ENCODE measurements at regions not wholly inside any gene's neighbourhood (a gene's known extent, or its start where the extent isn't known, plus 50 kb on each side); places are given as distances from the start of the nearest gene placed in this dataset.
A peak's percentile ranks its signal among the peaks of the same experiment; 100 is the strongest.

DNA sequence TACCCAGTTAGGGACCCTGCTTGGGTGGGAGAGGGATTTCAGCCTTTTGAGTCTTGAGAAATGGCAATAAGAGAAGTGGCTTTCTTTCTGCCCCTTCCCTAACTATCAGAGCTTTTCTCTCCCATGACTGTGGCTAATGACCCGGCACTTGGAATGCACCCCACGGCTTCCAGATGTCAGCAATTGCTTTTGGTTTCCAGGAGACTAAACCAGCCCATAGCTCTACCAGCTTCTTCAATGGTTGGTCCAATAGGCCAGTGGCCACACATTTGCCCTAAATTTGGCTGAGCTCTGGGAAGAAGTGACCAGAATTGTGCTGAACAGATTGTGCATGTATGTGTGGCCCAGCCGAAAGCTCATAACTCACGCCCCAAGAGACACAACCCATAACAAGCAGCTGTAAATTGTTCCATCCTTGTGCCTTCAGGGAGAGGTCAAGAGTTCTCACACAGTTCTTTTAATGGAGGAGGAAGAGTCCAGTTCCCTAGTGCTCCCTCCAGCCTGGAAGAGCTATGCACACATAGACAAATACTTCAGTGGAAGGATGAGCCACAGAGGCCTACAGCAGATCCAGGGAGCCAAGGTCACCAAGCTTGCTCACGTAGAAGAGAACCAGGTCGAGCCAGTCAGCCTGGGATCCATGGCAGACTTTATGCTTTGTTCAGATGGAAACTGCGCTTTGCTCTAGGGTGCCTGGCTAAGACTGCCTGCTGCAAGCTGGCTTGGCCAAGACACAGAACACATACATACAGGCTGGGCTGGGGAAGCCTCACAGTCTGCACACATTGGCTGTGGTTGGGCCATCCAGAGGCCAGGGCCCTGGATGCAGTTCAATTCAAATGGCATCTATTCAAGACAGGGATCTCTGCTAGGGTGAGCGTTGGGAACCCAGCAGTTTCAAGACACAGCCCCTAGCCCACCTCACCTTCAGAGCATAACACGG, 131.8 kb upstream of the HABP2 start:
- DNase-seq, result no peak
- WGBS, 2 donors, result 86 to 88% methylated on average over 6 to 8 of the region's 9 CpGs
- peaks cover 11 to 16% of the 10 kb centered on the region in 2 donors for H3K4me1 ChIP-seq
- intact Hi-C loops (cut with DNase I), result no loop called here
- no peaks in the 10 kb centered on the region for H3K36me3 ChIP-seq
- H3K27ac ChIP-seq, result no peak overlapping the region
- no peaks in the 10 kb centered on the region for H3K27me3 ChIP-seq
- TF ChIP-seq CTCF (IDR thresholded peaks at IDR 0.05) (no peak), POLR2A (IDR thresholded peaks at IDR 0.05) (no peak)
- no peak overlapping the region for H3K4me3 ChIP-seq (replicated peaks in 1 of 3)
- no peaks in the 10 kb centered on the region for H3K9me3 ChIP-seq

- H3K4me3 ChIP-seq (replicated peaks in 1 of 3), result no peak overlapping the region
- intact Hi-C loops (cut with DNase I), result no loop called here
- H3K9me3 ChIP-seq, result no peaks in the 10 kb centered on the region
- DNase-seq, result no peak
- H3K36me3 ChIP-seq, result no peaks in the 10 kb centered on the region
- no peaks in the 10 kb centered on the region for H3K27me3 ChIP-seq
- peaks cover 11 to 18% of the 10 kb centered on the region in 2 donors for H3K4me1 ChIP-seq
- WGBS, 2 donors, result 93 to 95% methylated on average over 2 of the region's 2 CpGs
- TF ChIP-seq CTCF (IDR thresholded peaks at IDR 0.05) (no peak), POLR2A (IDR thresholded peaks at IDR 0.05) (no peak)
- no peak overlapping the region for H3K27ac ChIP-seq
Measured at GRCh38 chr10:113422371-113422770, 130.5 kb upstream of the HABP2 start.

GRCh38 chr10:113423981-113424721, 128.7 kb upstream of the HABP2 start:
- no peaks in the 10 kb centered on the region for H3K9me3 ChIP-seq
- WGBS, 2 donors, result 81 to 83% methylated on average over 14 of the region's 14 CpGs
- intact Hi-C loops (cut with DNase I), result no loop called here
- H3K27me3 ChIP-seq, result no peaks in the 10 kb centered on the region
- H3K36me3 ChIP-seq, result no peaks in the 10 kb centered on the region
- DNase-seq, result no peak
- H3K4me1 ChIP-seq, result peaks cover 11 to 18% of the 10 kb centered on the region in 2 donors
- H3K27ac ChIP-seq, result no peak overlapping the region
- no peak overlapping the region for H3K4me3 ChIP-seq (replicated peaks in 1 of 3)
- TF ChIP-seq CTCF (IDR thresholded peaks at IDR 0.05) (no peak), POLR2A (IDR thresholded peaks at IDR 0.05) (no peak)

DNA sequence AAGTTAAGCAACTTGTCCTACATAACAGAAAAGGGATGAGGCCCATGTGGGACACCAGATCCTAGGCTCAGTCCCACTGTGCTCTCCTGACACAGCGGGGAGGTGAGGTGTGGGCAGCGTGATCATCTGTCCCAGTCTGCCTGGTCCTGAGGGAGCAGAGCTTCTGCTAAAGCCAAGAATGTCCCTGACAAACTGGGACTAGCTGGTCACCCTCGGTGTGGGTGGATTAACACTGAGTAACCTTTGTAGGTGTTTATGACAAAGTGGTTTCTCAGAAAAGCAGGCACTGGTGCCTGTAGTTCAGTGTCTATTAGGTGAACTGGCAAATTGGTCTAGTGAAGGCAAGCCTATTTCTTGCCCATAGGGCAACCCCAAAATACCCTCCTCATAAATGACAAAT, 127.8 kb upstream of the HABP2 start:
- intact Hi-C loops (cut with DNase I), result no loop called here
- no peaks in the 10 kb centered on the region for H3K27me3 ChIP-seq
- H3K4me1 ChIP-seq, result peaks cover 11 to 18% of the 10 kb centered on the region in 2 donors
- H3K36me3 ChIP-seq, result no peaks in the 10 kb centered on the region
- H3K27ac ChIP-seq, result no peak overlapping the region
- WGBS, 2 donors, result 82 to 91% methylated on average over 1 to 3 of the region's 3 CpGs
- no peaks in the 10 kb centered on the region for H3K9me3 ChIP-seq
- H3K4me3 ChIP-seq (replicated peaks in 1 of 3), result no peak overlapping the region
- no peak for DNase-seq
- TF ChIP-seq CTCF (IDR thresholded peaks at IDR 0.05) (no peak), POLR2A (IDR thresholded peaks at IDR 0.05) (no peak)

DNA sequence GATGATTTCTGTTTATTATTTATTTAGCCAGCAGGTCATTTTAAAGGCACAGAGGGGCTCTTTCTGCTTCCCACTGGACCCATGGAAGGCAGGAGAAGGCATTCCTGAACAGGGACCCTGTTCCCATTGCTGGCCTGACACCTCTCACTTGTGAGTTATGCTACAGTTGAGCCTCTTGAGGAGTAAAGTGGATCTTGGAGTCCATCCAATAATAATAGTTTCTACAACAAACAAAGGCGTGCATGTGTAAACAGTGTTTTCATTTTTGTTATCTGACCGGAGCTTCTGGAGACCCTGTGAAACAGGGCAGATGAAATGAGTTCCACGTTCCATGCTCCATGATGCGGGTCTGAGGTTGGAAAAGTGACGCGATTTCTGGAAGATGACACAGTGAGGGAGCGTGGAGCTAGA, 127.3 kb upstream of the HABP2 start:
- WGBS, 2 donors, result 20 to 25% methylated on average over 7 of the region's 7 CpGs
- TF ChIP-seq POLR2A (IDR thresholded peaks at IDR 0.05) (no peak), CTCF (IDR thresholded peaks at IDR 0.05) (no peak)
- peak in 1 of 2 donors; percentile 12 for DNase-seq
- Histone ChIP-seq H3K27ac (no peak overlapping the region), H3K9me3 (no peaks in the 10 kb centered on the region), H3K4me3 (replicated peaks in 1 of 3) (no peak overlapping the region), H3K27me3 (no peaks in the 10 kb centered on the region), H3K36me3 (no peaks in the 10 kb centered on the region), H3K4me1 (peaks cover 11 to 18% of the 10 kb centered on the region in 2 donors)
- intact Hi-C loops (cut with DNase I), result no loop called here
